SK-N-DZ (cell line): ENCODE measurements at regions not wholly inside any gene's neighbourhood (a gene's known extent, or its start where the extent isn't known, plus 50 kb on each side); places are given as distances from the start of the nearest gene placed in this dataset.
A peak's percentile ranks its signal among the peaks of the same experiment; 100 is the strongest.

ENCODE experiments used
- DNase-seq: peaks from one replicate; pipeline ENCODE4 v3.0.0-alpha.2; 2015; ENCODE audit warnings: low spot score

DNA sequence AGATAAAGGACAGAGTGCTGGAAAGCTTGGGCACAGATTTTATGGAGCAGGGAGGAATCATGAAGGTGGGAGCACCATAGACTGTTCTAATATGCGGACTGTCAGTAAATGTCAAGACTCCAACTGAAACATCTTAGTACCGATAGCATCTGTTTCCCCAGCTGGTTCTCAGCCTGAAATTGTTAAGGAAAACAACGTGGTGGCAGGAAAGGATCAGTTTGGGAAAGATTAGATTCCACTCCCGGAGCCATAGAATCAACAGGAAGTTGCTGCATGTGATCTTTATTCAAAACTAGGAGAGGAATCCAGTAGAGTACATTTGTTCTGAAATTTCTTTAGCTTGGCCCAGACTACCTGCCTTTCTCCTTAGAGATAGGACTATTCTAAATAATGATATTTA is 559.1 kb downstream of the CSNK1G3 start:
- peak; percentile 29 for DNase-seq

GRCh38 chr5:124065508-124065907 is 553.5 kb downstream of the CSNK1G3 start:
- no peak for DNase-seq

- no peak for DNase-seq
These were observed 553.0 kb downstream of the CSNK1G3 start for GRCh38 chr5:124064956-124065355.

- no peak for DNase-seq
These were observed 549.7 kb downstream of the CSNK1G3 start for GRCh38 chr5:124061663-124062062.

GRCh38 chr5:124061068-124061430 is 549.1 kb downstream of the CSNK1G3 start:
- no peak for DNase-seq

DNA sequence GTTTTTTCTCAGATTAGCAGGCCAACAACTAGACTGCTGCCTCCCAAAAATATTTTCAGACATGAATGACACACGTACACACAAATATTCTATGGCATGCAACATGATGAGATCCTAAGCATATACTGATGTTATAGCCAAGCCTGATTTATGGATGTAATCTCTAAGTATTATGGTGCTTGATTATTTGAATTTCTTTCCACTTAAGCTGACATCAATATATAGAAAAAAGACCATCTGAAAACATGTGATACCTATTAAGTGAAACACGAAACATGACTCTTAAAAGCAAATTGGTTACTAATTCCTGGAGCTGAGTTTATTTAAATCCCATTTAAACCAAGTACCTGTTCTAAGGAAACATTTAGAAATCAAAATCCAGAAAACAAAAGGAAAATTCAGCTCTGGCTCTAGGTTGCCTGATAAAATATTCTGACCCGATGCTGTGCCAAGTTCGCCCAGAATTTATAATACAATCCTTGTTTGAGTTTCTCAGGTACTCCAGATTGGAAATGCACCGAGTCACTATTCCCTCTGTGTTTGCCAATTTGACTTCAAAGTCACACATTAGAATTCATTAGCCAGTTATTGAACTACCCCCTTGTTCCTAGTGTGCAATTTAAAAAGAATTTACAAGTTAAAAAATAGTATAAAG is 548.6 kb downstream of the CSNK1G3 start:
- DNase-seq, result no peak

- DNase-seq, result peak; percentile 21
These were observed 548.0 kb downstream of the CSNK1G3 start for GRCh38 chr5:124060011-124060410.

- no peak for DNase-seq
These were observed 547.2 kb downstream of the CSNK1G3 start for GRCh38 chr5:124059200-124059599.

DNA sequence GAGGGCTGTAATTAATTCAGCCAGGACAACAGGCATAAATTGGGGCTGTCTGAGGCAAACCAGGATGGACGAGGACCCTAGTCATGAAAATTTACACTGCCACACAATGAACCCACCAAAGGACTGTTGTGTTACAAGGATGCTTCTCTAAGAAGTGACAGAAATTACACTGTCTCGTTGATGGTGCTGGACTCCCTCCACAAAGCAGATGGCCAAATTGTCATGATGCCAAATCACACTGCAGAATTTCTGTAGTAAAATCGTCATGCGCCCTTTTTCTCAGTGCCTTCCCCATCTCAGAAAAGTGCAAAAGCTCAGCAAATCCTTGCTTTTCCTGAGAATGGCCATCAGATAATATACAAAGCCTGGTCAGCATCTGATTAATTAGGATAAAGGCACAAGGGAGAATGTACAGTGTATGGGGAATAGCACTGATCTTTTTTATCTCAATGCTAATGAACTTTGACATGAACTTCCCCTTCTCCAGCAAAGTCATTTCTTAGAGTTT is 545.8 kb downstream of the CSNK1G3 start:
- peak; percentile 97 for DNase-seq

DNA sequence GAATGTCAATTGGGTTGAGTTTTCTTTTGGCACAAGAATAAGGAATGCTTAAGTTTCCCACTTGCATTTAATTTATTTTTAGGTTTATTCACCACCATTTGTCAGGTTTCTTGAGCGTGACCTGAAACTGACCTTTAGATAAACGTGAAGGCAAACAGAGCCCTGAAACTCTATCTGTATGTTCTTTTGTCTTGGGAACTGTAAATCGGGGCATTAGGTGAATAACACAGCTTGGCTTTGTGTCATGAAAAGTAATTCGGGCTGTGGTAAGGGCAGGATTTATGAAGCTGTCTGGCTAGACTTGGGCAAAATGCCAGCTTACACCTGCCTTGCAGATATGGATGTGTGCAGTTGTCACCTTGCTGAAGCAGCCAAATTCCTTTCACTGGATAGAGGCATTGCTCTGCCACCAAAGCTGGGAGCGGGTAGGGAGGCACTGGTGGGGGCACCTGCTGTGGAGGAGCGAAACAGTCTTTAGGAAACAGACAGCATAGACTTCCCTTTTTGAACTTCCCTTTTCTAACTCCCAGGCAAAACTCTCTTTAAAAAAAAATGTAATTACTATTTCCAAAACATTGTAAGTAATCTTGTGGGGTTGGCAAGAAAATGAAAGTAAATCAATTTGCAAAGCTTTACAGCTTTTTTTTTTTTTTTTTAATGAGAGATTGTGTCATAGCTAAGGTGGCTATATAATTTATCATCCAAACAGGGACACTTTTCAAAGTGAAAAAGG is 545.2 kb downstream of the CSNK1G3 start:
- DNase-seq, result peak; percentile 68

DNA sequence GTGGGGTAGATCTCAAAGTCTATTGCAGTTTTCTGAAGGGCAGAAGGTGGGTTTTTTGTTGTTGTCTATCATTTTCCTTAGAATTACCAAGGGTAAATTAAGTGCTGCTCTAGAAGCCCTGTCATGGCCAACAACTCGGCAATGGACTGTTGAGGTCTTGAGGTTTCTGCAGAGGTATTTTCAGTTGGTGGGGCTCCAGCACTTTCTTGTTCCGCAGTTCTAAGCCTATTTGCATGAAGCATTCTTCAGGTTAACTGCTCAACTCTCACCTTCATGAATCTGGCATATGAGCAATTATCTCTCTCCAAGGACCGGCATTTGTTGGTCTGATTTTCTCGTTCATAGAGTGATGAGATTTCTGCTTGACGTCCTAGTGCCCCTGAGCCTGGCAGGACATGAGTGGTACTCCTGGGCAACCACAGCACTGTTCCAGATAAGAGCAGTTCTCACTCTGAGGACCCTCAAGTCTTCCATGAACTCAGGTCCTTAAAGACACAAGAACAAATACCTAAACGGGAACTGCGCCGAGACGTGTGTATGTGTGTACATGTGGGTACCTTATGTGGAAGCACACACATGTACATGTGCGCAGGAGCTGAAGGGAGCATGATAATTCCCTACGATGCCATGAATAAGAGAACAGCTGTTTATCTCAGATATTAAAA is 544.5 kb downstream of the CSNK1G3 start:
- DNase-seq, result no peak

- DNase-seq, result no peak
These were observed 543.8 kb downstream of the CSNK1G3 start for GRCh38 chr5:124055751-124056150.

DNA sequence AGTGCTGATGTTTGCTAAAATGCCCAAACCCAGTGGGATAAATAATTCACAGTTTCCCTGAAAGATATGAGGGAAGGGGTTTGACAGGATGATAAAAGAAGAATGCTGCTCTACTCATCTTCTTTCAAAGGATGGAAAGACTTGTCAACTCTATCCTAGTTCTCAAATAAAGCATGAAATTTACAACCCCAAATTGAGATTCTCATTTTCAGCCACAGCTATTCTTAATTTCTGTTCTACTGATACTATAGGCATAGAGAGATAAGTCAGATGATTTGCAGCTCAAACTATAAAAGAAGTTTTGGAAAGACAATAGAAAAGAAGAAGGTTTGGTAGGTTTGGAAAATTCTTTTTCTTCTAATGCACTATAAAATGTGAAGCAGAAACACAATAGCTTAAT is 542.6 kb downstream of the CSNK1G3 start:
- no peak for DNase-seq

DNA sequence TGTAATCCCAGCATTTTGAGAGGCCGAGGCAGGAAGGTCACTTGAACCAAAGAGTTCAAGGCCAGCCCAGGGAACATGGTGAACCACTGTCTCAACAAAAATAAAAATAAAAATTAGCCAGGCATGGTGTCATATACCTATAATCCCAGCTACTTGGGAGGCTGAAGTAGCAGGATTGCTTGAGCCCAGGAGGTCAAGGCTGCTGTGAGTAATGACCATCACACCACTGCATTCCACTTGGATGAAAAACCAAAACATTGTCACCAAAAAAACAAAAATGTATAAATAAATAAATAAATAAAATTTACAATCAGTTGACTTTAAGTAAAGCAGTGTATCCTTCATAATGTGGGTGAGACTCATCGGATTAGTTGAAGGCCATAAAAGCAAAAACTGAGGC is 541.4 kb downstream of the CSNK1G3 start:
- no peak for DNase-seq

DNA sequence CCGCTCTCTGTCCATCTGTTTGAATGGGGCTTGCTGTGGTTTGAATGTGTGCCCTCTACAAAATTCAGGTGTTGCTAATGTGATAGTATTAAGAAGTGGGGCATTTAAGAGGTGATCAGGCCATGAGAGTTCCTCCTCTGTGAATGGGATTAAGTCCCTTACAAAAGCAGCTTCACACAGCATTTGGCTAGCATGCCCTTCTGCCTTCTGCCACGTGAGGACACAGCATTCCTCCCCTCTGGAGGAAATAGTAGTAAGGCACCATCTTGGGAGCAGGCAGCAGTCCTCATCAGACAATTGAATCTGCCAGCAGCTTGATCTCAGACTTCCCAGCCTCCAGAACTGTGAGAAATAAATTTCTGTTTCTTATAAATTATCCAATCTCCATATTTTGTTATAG is 540.2 kb downstream of the CSNK1G3 start:
- no peak for DNase-seq

DNA sequence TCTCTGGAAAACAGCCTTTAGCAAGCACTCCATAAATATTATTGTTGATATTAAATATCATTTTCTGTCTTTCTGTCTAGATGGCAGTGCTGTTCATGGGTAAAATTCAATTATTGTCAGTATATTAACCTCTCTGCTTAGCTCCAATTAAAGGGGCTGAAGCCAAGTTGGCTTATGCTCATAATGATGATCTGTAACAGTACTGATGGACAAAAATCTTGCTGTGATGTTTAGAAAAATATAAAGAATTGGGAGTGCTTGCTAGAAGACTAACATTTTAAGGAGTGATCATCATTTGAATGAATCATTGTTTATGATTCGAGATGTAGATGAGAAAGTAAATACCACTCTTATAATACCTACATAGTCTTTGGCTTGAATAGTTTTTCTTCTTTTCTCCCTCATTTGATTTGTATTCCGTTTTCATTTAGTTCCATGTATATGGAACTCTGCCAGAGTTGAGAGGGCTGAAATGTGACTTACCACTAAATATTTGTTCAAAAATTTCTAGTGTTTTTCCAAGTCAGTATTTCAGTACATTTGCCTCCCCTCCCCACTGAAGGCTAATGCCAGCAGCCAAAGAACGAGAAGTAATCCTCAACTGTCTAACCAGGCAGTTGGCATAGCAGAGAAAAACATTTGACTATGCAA is 538.3 kb downstream of the CSNK1G3 start:
- no peak for DNase-seq

DNA sequence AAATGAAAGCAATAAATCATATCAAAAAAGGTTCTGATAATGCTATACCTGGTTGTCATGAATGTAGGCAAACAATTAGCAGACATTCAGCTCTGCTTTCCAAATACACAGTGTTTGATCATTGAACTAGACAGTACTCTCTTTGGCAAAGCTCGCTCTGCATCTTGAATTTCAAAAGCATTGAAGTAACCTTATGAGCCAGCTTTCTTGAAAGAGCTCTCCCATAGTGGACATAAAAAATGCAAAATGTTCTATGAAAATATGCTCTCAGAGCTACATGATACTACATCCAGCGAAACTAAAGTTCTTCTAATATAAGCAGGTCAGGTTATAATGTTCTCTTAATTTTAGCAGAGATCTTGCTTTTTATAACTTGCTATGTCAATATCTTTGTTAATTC is 533.4 kb downstream of the CSNK1G3 start:
- DNase-seq, result no peak

DNA sequence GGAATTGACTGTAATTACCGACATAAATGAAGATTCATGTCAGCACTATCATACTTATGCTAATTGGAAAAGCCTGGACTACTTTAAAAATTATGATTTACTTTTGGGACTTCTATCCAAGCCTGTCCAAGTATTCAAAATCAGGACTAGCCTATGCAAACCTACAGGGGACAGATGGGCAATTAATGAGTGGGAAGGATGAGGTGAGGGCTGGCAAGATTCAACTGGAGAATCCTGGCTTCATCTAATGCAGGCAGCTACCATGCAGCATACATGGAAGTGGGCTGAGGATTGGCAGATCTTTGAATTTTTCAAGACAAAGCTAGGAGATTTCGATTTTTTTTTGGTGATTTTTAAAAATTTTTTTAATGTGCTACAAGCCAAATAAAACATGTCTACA is 532.6 kb downstream of the CSNK1G3 start:
- no peak for DNase-seq

- DNase-seq, result peak; percentile 64
These were observed 531.5 kb downstream of the CSNK1G3 start for GRCh38 chr5:124043456-124043855.

DNA sequence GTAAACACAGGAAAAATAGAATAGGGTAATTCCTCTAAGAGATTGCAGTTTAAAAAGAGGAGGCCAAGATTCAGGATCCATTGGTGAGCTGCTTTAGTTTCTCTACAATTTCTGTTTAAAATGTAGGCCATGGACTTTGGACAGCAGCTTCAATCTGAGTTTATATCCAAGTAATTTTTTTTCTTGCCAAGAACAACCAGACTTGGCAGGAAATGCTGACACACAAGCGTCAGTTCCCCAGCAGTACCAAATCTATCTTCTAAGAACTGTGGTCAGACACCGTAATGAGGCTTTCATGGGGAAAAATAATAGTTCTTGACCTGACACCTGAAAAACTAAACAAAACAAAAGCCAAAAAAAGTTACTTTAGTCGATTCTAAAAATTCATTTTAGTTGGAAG is 528.8 kb downstream of the CSNK1G3 start:
- DNase-seq, result no peak

DNA sequence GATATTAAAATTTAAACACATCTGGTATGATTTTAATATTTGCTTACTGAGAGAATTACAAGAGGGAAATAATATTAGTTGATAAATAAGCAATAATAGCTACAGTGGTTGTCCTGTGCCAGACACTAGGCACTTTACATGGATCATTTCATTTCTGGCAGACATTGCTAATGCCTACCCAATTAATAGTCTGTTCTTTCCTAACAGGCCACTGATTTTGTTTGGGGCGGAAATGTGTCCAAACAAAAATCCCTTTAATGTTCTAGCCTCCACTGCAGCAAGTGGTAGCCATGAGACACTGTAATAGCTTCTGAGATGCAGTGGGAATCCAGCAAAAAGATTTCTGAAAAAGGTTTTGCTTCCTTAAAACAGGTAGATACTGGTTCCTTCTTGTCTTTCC is 527.4 kb downstream of the CSNK1G3 start:
- DNase-seq, result no peak

GRCh38 chr5:124036786-124037185 is 524.8 kb downstream of the CSNK1G3 start:
- peak; percentile 40 for DNase-seq
